GM23338 (cell line): ENCODE measurements at regions not wholly inside any gene's neighbourhood (a gene's known extent, or its start where the extent isn't known, plus 50 kb on each side); places are given as distances from the start of the nearest gene placed in this dataset.

ENCODE experiments used
- ATAC-seq: fragments of 200-7000 bp; cut with Tn5 transposase; 3 replicates; pipeline ENCODE4 v1.9.1; 2020
- DNase-seq: peaks from one replicate; pipeline ENCODE4 v3.0.0-alpha.2; 2015; ENCODE audit warnings: low spot score
- H2AFZ ChIP-seq: fragments of 200-600 bp; sonication (generic); 2 replicates; pipeline ENCODE4 v1.8.0; 2016; ENCODE audit warnings: antibody characterized with exemption, mild to moderate bottlenecking, moderate library complexity
- H3F3A ChIP-seq: fragments of 200-600 bp; sonication (generic); replicated peaks from 2 replicates; pipeline ENCODE4 v1.8.0; 2017; ENCODE audit warnings: antibody characterized with exemption, mixed run types, low read depth
- H3K27ac ChIP-seq: fragments of 200-600 bp; sonication (generic); 2 replicates; pipeline ENCODE4 v1.6.1; 2016; ENCODE audit warnings: low read depth
- H3K27me3 ChIP-seq: fragments of 200-600 bp; sonication (generic); 2 replicates; pipeline ENCODE4 v1.8.0; 2016; ENCODE audit warnings: mild to moderate bottlenecking, mixed run types, moderate library complexity; ENCODE audit not compliant: insufficient read depth
- H3K36me3 ChIP-seq: fragments of 200-600 bp; sonication (generic); 2 replicates; pipeline ENCODE4 v1.8.0; 2016; ENCODE audit warnings: mild to moderate bottlenecking; ENCODE audit not compliant: insufficient read depth
- H3K4me1 ChIP-seq: fragments of 200-600 bp; sonication (generic); 2 replicates; pipeline ENCODE4 v1.8.0; 2016; ENCODE audit warnings: mild to moderate bottlenecking, moderate library complexity; ENCODE audit not compliant: insufficient read depth
- H3K4me2 ChIP-seq: fragments of 200-600 bp; sonication (generic); 2 replicates; pipeline ENCODE4 v1.7.1; 2017; ENCODE audit warnings: mixed run types
- H3K4me3 ChIP-seq: fragments of 200-600 bp; sonication (generic); 2 replicates; pipeline ENCODE4 v1.6.1; 2016; ENCODE audit warnings: mixed run types
- H3K79me2 ChIP-seq: fragments of 200-600 bp; sonication (generic); replicated peaks from 2 replicates; pipeline ENCODE4 v1.8.0; 2017; ENCODE audit warnings: mild to moderate bottlenecking; ENCODE audit not compliant: insufficient read depth
- H3K9me2 ChIP-seq: fragments of 200-600 bp; sonication (generic); 2 replicates; pipeline ENCODE4 v1.8.0; 2017; ENCODE audit not compliant: insufficient read depth
- H4K20me1 ChIP-seq: fragments of 200-600 bp; sonication (generic); replicated peaks from 2 replicates; pipeline ENCODE4 v1.8.0; 2017; ENCODE audit warnings: mild to moderate bottlenecking; ENCODE audit not compliant: insufficient read depth
- H3K27ac Mint-ChIP-seq: 2 replicates; pipeline ENCODE4 v1.8.0; 2020; ENCODE audit warnings: inconsistent platforms, mild to moderate bottlenecking, moderate library complexity, mixed read lengths
- H3K27me3 Mint-ChIP-seq: 3 replicates; pipeline ENCODE4 v1.8.0; 2022; ENCODE audit warnings: low read depth, mild to moderate bottlenecking, moderate library complexity, mixed read lengths, inconsistent platforms; ENCODE audit not compliant: insufficient read depth, poor library complexity
- H3K36me3 Mint-ChIP-seq: 3 replicates; pipeline ENCODE4 v1.8.0; 2021; ENCODE audit warnings: low read depth, mild to moderate bottlenecking, inconsistent platforms, moderate library complexity, mixed read lengths
- H3K4me1 Mint-ChIP-seq: 3 replicates; pipeline ENCODE4 v1.8.0; 2020; ENCODE audit warnings: mild to moderate bottlenecking, inconsistent platforms, mixed read lengths
- H3K4me3 Mint-ChIP-seq: 3 replicates; pipeline ENCODE4 v1.8.0; 2021; ENCODE audit warnings: moderate library complexity, mild to moderate bottlenecking, inconsistent platforms, mixed read lengths
- H3K9me3 Mint-ChIP-seq: 3 replicates; pipeline ENCODE4 v1.8.0; 2020; ENCODE audit warnings: moderate library complexity, mild to moderate bottlenecking, inconsistent platforms, mixed read lengths
- CREB1 ChIP-seq: fragments of 250-450 bp; sonication (Bioruptor Pico); IDR thresholded peaks from 2 replicates; pipeline ENCODE4 v1.5.0; 2020; ENCODE audit warnings: low read depth, mild to moderate bottlenecking, moderate library complexity
- EZH2phosphoT487 ChIP-seq: fragments of 200-600 bp; sonication (generic); IDR thresholded peaks from one replicate; pipeline ENCODE4 v1.8.1; 2018; ENCODE audit warnings: antibody characterized with exemption; ENCODE audit not compliant: unreplicated experiment
- STAT1 ChIP-seq: IDR thresholded peaks from one replicate; pipeline ENCODE4 v1.6.1; 2016; ENCODE audit warnings: antibody characterized with exemption; ENCODE audit not compliant: unreplicated experiment
- ZNF114 ChIP-seq: fragments of 250-450 bp; sonication (Bioruptor Pico); IDR thresholded peaks from 2 replicates; pipeline ENCODE4 v1.5.0; 2020; ENCODE audit warnings: mild to moderate bottlenecking, moderate library complexity
- ZNF331 ChIP-seq: fragments of 250-450 bp; sonication (Bioruptor Pico); IDR thresholded peaks from 2 replicates; pipeline ENCODE4 v1.5.0; 2020; ENCODE audit warnings: low read depth, mild to moderate bottlenecking, moderate library complexity
- ZNF462 ChIP-seq: fragments of 250-450 bp; sonication (Bioruptor Pico); IDR thresholded peaks from 2 replicates; pipeline ENCODE4 v1.5.0; 2020; ENCODE audit warnings: mild to moderate bottlenecking, moderate library complexity

- no peak for DNase-seq
- no peaks in the 10 kb centered on the region for H4K20me1 ChIP-seq
- no peaks in the 10 kb centered on the region for H3K4me1 ChIP-seq
- TF ChIP-seq ZNF462 = no peak
- no peak for TF ChIP-seq ZNF331 (CRISPR knock-in tag)
- TF ChIP-seq EZH2phosphoT487 = no peak
- no peaks in the 10 kb centered on the region for H3K36me3 ChIP-seq
- Mint-ChIP-seq H3K9me3 (peaks cover 1% of the 10 kb centered on the region; the same call in 1 of the 3 replicates), H3K4me1 (peaks cover 4% of the 10 kb centered on the region; the same call in 2 of the 3 replicates), H3K27me3 (peaks cover 2% of the 10 kb centered on the region), H3K36me3 (no peaks in the 10 kb centered on the region), H3K4me3 (no peak overlapping the region), H3K27ac (no peak overlapping the region)
- H3F3A ChIP-seq = no peaks in the 10 kb centered on the region
- peaks cover 15% of the 10 kb centered on the region for H3K9me2 ChIP-seq
- H3K27ac ChIP-seq = no peak overlapping the region
- H3K4me2 ChIP-seq = no peak overlapping the region
- no peaks in the 10 kb centered on the region for H3K79me2 ChIP-seq
- H2AFZ ChIP-seq = no peak overlapping the region
- no peak for ATAC-seq
- no peaks in the 10 kb centered on the region for H3K27me3 ChIP-seq
- H3K4me3 ChIP-seq = no peak overlapping the region
Observed at GRCh38 chr11:130773244-130773820, 142.9 kb downstream of the SNX19 start.

- H3K27me3 ChIP-seq = no peaks in the 10 kb centered on the region
- H3K27ac Mint-ChIP-seq = no peak overlapping the region
Observed at GRCh38 chr11:130774703-130775102, 141.6 kb downstream of the SNX19 start.

More at GRCh38 chr11:130774703-130775102, 141.6 kb downstream of the SNX19 start:
- no peaks in the 10 kb centered on the region for H3K79me2 ChIP-seq
- Mint-ChIP-seq H3K27me3 (peaks cover 2% of the 10 kb centered on the region), H3K4me3 (no peak overlapping the region), H3K36me3 (no peaks in the 10 kb centered on the region), H3K9me3 (no peaks in the 10 kb centered on the region; the same call in 2 of the 3 replicates), H3K4me1 (peaks cover 4% of the 10 kb centered on the region; the same call in 2 of the 3 replicates)
- no peaks in the 10 kb centered on the region for H3K4me1 ChIP-seq
- no peaks in the 10 kb centered on the region for H4K20me1 ChIP-seq
- H3K4me3 ChIP-seq = no peak overlapping the region
- H3K4me2 ChIP-seq = no peak overlapping the region
- no peak overlapping the region for H3K27ac ChIP-seq
- no peak for ATAC-seq
- no peaks in the 10 kb centered on the region for H3F3A ChIP-seq
- TF ChIP-seq ZNF114 = no peak
- no peak for TF ChIP-seq CREB1 (CRISPR knock-in tag)
- TF ChIP-seq ZNF331 (CRISPR knock-in tag) = no peak
- TF ChIP-seq ZNF462 = no peak
- TF ChIP-seq STAT1 = no peak
- H3K36me3 ChIP-seq = no peaks in the 10 kb centered on the region
- no peak for DNase-seq
- H3K9me2 ChIP-seq = peaks cover 15% of the 10 kb centered on the region
- H2AFZ ChIP-seq = no peak overlapping the region
